Glomerular visceral epithelial cell (primary cell): ENCODE measurements at regions not wholly inside any gene's neighbourhood (a gene's known extent, or its start where the extent isn't known, plus 50 kb on each side); places are given as distances from the start of the nearest gene placed in this dataset.

ENCODE experiments used
- DNase-seq: peaks from one replicate; pipeline ENCODE4 v3.0.0-alpha.2; 2016; ENCODE audit errors: extremely low spot score

- no peak for DNase-seq
Measured at GRCh38 chr12:89995870-89996269, 287.2 kb upstream of the ATP2B1 start.

GRCh38 chr12:89994911-89995310, 286.3 kb upstream of the ATP2B1 start:
- no peak for DNase-seq

- DNase-seq, result no peak
Measured at GRCh38 chr12:89993632-89994031, 285.0 kb upstream of the ATP2B1 start.

GRCh38 chr12:89992668-89993451, 284.2 kb upstream of the ATP2B1 start:
- no peak for DNase-seq

GRCh38 chr12:89991807-89992590, 283.4 kb upstream of the ATP2B1 start:
- no peak for DNase-seq

GRCh38 chr12:89988188-89988915, 279.7 kb upstream of the ATP2B1 start:
- DNase-seq, result no peak

- no peak for DNase-seq
Measured at GRCh38 chr12:89985935-89986334, 277.3 kb upstream of the ATP2B1 start.

GRCh38 chr12:89984846-89985245, 276.2 kb upstream of the ATP2B1 start:
- DNase-seq, result no peak

- no peak for DNase-seq
Measured at GRCh38 chr12:89983622-89984021, 275.0 kb upstream of the ATP2B1 start.

- DNase-seq, result no peak
Measured at GRCh38 chr12:89980236-89980635, 271.6 kb upstream of the ATP2B1 start.

GRCh38 chr12:89977405-89978085, 268.9 kb upstream of the ATP2B1 start:
- no peak for DNase-seq

- no peak for DNase-seq
Measured at GRCh38 chr12:89976866-89977265, 268.2 kb upstream of the ATP2B1 start.

- DNase-seq, result no peak
Measured at GRCh38 chr12:89975574-89975973, 266.9 kb upstream of the ATP2B1 start.

GRCh38 chr12:89971880-89972279, 263.2 kb upstream of the ATP2B1 start:
- DNase-seq, result no peak

- no peak for DNase-seq
Measured at GRCh38 chr12:89970722-89971121, 262.1 kb upstream of the ATP2B1 start.

GRCh38 chr12:89969093-89969492, 260.5 kb upstream of the ATP2B1 start:
- no peak for DNase-seq

- DNase-seq, result no peak
Measured at GRCh38 chr12:89968151-89968700, 259.6 kb upstream of the ATP2B1 start.

- DNase-seq, result no peak
Measured at GRCh38 chr12:89966495-89967240, 258.0 kb upstream of the ATP2B1 start.

- no peak for DNase-seq
Measured at GRCh38 chr12:89965993-89966392, 257.4 kb upstream of the ATP2B1 start.

GRCh38 chr12:89962648-89963047, 254.0 kb upstream of the ATP2B1 start:
- no peak for DNase-seq
